ENCODE measurements at regions not wholly inside any gene's neighbourhood (a gene's known extent, or its start where the extent isn't known, plus 50 kb on each side); places are given as distances from the start of the nearest gene placed in this dataset.
"Not testable (repeated sequence)": the region's sequence is repeated elsewhere in the genome, so short reads cannot be mapped to it uniquely, and the experiment has no call there.

DNA sequence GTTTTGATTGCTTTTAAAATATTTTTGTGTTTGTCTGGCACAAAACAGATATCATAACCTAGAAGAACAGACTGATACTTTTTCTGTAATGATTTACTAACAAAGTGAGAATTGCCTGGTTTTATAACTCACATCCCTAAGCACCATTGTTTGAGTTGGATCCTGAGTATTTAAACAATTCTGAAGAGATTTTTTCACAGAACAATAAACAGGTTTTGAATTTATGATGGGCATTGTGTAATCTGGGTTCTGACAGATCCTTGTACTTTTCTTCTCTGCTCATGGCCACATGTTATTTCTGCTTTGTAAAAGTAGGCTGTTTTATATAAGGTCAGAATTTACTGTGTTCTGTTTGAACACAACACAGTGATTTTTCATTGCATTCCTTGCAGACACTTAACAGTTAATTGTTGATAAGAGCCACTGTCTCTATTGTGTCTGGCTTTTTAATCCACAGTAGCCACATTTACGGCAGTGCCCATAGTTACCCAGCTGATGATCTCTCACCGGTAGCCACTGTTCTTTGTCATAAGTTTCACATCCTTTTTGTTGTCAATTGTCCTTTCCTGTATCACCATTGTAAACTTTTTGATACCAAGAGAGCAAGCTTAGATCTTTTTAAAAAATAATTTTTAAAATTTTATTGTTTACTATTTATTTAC lies 1548.1 kb downstream of the KHDRBS2 start:
- DNase-seq (ENCODE audit: low read depth, low spot score); in situ Hi-C loops (cut with HindIII; ENCODE audit: low pct_unique_long_range_greater_than_20kb, low sequenced_read_pairs): not testable (repeated sequence)

DNA sequence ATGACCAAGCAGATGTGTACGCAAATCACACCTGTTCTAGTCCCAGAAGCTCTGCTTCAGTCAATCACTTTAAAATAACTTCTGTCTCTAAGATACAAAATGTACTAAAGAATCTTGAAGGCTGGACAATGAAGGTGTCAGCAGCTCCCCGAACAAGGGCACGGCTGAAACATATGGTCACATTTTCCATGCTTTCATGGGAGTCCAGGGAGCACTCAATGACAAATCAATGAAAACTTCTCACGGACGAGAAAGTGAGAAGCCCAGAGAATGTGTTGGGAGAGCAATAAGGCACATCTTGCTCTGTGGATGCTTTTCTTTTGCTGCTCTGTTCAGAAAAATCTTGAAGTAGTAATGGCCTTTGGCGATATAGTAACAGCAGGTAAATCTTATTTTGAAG lies 1548.7 kb downstream of the KHDRBS2 start:
- in situ Hi-C loops (cut with HindIII; ENCODE audit: low pct_unique_long_range_greater_than_20kb, low sequenced_read_pairs); DNase-seq (ENCODE audit: low read depth, low spot score): not testable (repeated sequence)

DNA sequence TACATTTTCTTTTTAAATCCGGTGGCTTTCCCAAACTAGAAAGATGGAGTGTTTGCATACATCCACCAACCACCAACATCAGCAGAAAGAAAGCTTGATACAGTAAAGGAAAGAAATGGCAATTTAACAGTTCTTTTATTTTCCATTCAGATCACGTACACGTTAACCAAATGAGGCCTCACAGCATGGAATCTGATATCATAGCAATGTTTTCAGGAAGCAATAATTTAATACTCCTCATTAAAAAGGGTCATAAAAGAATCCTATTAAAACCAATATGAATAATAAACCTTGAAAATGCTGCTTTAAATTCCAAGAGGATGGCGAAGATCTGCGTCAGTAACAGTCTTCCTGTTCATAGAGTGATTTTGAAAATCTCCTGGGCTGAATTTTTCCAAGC lies 1562.1 kb downstream of the KHDRBS2 start:
- DNase-seq (ENCODE audit: low read depth, low spot score); in situ Hi-C loops (cut with HindIII; ENCODE audit: low pct_unique_long_range_greater_than_20kb, low sequenced_read_pairs): not testable (repeated sequence)

DNA sequence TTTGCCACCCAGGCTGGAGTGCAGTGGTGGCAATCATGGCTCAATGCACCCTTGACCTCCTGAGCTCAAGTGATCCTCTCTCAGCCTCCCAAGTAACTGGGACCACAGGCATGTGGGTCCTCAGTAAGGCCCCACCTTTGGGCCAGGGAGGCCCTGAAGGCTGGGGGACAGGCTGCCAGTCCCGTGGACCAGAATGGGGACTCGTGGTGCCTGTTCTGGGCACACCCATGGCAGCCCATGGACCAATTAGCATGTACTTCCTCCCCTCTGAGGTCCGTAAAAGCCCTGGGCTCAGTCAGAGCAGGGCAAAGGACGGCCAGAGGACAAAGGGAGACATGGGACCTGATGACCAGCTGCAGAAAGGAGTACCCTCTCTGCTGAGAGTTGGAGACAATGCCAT lies 1590.8 kb downstream of the KHDRBS2 start:
- no peak for DNase-seq (ENCODE audit: low read depth, low spot score)
- in situ Hi-C loops (cut with HindIII; ENCODE audit: low pct_unique_long_range_greater_than_20kb, low sequenced_read_pairs) = no loop called here

DNA sequence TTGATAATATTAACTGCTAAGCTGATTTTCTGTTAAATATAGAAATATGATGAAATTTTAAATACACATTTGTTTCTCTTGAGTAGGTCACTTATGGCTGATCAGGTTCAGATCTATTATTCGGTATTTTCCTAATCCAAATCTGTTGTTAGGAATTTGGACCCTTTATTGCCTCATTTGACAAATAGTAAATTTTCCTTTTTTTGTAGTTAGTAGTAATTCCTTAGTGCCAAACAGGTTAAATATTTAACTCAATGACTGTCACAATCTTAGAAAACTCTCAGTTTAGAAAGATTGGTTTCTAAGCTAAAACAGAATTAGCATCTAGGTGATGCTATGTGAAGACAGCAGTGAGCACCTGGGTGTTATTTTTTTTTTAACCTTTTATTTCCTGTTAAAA lies 1598.9 kb downstream of the KHDRBS2 start:
- in situ Hi-C loops (cut with HindIII; ENCODE audit: low pct_unique_long_range_greater_than_20kb, low sequenced_read_pairs) = no loop called here
- no peak for DNase-seq (ENCODE audit: low read depth, low spot score)

DNA sequence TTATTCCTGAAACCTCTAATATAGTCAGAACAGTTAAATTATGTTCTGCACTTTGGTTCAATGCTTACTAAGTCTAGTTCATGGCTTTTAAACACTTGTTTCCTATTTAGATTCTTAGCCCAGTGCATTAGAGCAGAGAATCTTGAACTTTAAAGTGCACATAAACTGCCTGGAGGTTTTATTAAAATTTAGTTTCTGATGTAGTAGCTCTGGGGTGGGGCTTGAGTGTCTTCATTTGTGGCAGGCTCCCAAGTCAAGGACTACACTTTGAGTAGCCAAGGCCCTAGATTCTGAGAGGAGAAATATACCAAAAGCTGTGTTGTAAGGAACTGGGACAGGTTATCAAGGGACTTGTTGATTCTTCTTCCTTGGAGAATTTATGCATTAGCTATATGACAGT lies 1604.2 kb downstream of the KHDRBS2 start:
- in situ Hi-C loops (cut with HindIII; ENCODE audit: low pct_unique_long_range_greater_than_20kb, low sequenced_read_pairs) = no loop called here
- DNase-seq (ENCODE audit: low read depth, low spot score) = no peak

DNA sequence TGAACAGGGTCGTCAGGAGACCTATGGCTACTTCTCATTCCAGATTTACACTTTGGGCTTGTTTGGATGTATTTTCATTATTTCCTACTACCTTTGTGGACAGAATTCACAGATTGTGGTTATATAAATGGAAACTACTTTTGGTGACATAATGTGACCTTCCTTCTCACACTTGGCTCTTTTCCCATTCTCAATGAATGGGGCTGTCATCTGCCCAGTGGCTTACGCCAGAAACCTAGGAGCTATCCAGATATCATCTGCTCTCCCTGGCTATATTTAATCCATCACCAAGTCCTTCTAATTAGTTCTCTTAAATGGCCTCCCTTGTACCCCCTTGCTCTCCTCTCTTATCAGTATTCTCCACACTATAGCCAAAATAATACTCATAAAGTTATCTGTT lies 1606.8 kb downstream of the KHDRBS2 start:
- in situ Hi-C loops (cut with HindIII; ENCODE audit: low pct_unique_long_range_greater_than_20kb, low sequenced_read_pairs) = no loop called here
- DNase-seq (ENCODE audit: low read depth, low spot score) = no peak

DNA sequence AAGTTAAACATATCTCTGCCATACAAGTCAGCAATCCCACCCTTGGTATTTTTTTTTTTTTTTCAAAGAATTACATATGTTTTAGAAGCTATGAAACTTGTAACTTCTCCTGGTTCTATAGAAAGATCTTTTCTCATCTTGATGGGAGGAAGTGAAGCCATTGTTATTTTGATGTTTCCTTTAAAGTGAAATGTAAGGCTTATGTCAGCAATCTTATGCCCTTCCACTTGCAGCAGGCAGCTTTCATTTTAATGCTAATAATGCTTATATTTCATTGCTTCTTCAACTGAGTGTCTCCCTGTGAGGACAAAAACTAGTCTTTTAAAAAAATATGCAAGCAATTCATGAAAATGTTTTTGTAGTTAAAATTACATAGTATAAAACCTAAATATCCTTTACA lies 1614.7 kb downstream of the KHDRBS2 start:
- no peak for DNase-seq (ENCODE audit: low read depth, low spot score)
- in situ Hi-C loops (cut with HindIII; ENCODE audit: low pct_unique_long_range_greater_than_20kb, low sequenced_read_pairs) = no loop called here

DNA sequence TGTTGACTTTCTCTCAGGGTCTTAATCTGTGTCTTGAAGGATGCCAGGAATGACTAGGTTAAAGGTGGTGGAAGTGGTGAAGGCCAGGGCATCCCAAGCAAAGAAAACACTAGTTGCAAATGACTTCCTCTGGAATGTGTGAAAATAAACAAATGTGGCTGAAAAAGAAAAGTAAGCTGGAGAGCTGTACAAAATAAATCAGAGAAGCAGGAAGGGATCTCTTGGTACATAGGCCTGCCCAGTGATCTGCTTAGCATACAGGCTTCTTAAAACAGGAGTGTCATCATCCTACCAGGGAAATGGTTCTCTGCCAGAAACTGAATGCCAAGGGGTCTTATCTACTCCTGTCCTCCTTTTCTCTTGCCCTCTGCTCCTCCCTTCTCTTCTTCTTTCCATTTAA lies 1616.0 kb downstream of the KHDRBS2 start:
- DNase-seq (ENCODE audit: low read depth, low spot score) = no peak
- in situ Hi-C loops (cut with HindIII; ENCODE audit: low pct_unique_long_range_greater_than_20kb, low sequenced_read_pairs) = no loop called here

DNA sequence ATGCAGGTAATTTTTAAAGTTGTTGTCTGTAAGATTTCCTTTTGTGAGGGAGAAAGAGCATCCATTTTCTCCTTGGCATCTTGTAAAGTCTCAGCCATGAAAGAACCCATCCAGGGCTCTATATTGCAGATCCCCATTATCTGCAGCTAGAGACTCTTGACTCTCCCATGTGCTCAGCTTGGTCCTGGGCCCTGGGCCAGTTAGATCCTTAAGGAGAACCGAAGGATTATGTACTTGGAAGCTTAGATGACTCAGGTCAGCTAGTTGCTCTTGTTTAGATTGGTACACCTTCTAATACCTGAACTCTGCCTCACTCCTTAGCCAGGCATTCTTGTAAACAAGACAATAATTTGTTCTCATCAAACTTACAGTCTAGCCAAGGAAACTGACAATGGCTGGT lies 1617.6 kb downstream of the KHDRBS2 start:
- in situ Hi-C loops (cut with HindIII; ENCODE audit: low pct_unique_long_range_greater_than_20kb, low sequenced_read_pairs) = no loop called here
- no peak for DNase-seq (ENCODE audit: low read depth, low spot score)

DNA sequence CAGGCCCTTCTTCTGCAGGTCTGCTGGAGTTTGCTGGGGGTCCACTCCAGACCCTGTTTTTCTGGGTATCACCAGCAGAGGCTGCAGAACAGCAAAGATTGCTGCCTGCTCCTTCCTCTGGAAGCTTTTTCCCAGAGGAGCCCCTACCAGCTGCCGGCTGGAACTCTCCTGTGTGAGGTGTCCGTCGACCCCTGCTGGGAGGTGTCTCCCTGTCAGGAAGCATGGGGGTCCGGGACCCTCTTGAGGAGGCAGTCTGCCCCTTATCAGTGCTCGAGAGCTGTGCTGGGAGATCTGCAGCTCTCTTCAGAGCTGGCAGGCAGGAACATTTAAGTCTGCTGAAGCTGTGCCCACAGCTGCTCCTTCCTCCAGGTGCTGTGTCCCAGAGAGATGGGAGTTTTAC lies 1622.8 kb downstream of the KHDRBS2 start:
- DNase-seq (ENCODE audit: low read depth, low spot score); in situ Hi-C loops (cut with HindIII; ENCODE audit: low pct_unique_long_range_greater_than_20kb, low sequenced_read_pairs): not testable (repeated sequence)

DNA sequence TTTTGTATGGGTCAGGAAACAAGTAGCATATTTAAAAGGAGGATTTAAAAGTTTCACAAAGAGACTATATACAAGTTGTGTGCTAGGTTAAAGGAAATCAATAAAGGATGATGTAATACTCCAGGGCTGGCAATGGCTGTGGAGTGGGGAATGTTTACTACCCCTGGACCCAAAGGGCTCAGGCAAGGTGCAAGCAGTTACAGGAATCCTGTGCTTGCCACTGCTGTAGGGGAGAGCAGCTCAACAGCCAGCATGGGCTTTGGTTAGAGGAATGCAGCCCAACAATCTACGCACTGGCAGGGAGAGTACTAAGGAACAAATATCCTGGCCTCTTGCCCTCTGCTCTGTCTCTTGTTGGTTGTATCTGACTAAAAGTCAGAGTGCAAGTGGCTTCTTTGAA lies 1642.2 kb downstream of the KHDRBS2 start:
- DNase-seq (ENCODE audit: low read depth, low spot score) = no peak
- in situ Hi-C loops (cut with HindIII; ENCODE audit: low pct_unique_long_range_greater_than_20kb, low sequenced_read_pairs) = no loop called here

DNA sequence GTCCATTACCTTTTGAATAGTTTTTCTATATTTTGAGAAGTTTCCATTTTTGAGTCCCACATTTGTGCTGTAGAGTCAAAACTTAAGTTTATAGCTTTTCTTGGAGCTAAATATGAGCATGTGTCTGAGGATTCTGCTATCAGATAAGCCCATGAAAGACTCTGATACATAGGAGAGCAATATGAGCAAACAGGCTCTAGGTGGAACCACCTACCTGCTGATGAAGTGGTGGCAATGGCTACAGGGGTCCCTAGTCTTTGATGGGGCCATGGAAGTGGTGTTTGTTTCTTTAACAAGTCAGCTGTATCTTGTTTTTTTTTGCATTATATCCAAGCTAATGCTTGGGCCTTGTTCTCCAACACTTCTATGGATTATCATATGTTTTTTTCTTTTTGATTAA lies 1646.8 kb downstream of the KHDRBS2 start:
- DNase-seq (ENCODE audit: low read depth, low spot score); in situ Hi-C loops (cut with HindIII; ENCODE audit: low pct_unique_long_range_greater_than_20kb, low sequenced_read_pairs): not testable (repeated sequence)
